ENCODE measurements at regions not wholly inside any gene's neighbourhood (a gene's known extent, or its start where the extent isn't known, plus 50 kb on each side); places are given as distances from the start of the nearest gene placed in this dataset.

GRCh38 chrX:10935501-10935900 lies 175.6 kb upstream of the HCCS start:
- TF ChIP-seq, protein P1, sequence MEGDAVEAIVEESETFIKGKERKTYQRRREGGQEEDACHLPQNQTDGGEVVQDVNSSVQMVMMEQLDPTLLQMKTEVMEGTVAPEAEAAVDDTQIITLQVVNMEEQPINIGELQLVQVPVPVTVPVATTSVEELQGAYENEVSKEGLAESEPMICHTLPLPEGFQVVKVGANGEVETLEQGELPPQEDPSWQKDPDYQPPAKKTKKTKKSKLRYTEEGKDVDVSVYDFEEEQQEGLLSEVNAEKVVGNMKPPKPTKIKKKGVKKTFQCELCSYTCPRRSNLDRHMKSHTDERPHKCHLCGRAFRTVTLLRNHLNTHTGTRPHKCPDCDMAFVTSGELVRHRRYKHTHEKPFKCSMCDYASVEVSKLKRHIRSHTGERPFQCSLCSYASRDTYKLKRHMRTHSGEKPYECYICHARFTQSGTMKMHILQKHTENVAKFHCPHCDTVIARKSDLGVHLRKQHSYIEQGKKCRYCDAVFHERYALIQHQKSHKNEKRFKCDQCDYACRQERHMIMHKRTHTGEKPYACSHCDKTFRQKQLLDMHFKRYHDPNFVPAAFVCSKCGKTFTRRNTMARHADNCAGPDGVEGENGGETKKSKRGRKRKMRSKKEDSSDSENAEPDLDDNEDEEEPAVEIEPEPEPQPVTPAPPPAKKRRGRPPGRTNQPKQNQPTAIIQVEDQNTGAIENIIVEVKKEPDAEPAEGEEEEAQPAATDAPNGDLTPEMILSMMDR (IDR thresholded peaks at IDR 0.05) = no peak
- TF ChIP-seq POLR2AphosphoS5 (IDR thresholded peaks at IDR 0.05; ENCODE audit: low read depth, low read length) (no peak), TCF7L2 (IDR thresholded peaks at IDR 0.05; ENCODE audit: low read depth, low read length) (no peak)

Measured in Panc1 (cell line).